Stomach smooth muscle (tissue), 2 donors: ENCODE measurements at regions not wholly inside any gene's neighbourhood (a gene's known extent, or its start where the extent isn't known, plus 50 kb on each side); places are given as distances from the start of the nearest gene placed in this dataset.
"Not testable (repeated sequence)": the region's sequence is repeated elsewhere in the genome, so short reads cannot be mapped to it uniquely, and the experiment has no call there.

Experiments
- H3K27ac ChIP-seq: one replicate; pipeline ENCODE4 v1.7.0; 2013; ENCODE audit warnings: mild to moderate bottlenecking, low read length, inconsistent platforms
- H3K27me3 ChIP-seq, 2 donors: one replicate each; pipeline ENCODE4 v1.7.0; 2013; ENCODE audit warnings: low read length in 2 of 2; ENCODE audit not compliant: insufficient read depth in 2 of 2, control insufficient read depth in 1 of 2
- H3K36me3 ChIP-seq, 2 donors: one replicate each; pipeline ENCODE4 v1.7.0; 2013; ENCODE audit warnings: low read length in 2 of 2; ENCODE audit not compliant: control insufficient read depth in 2 of 2, insufficient read depth in 2 of 2
- H3K4me1 ChIP-seq: one replicate; pipeline ENCODE4 v1.7.0; 2013; ENCODE audit warnings: low read length; ENCODE audit not compliant: control insufficient read depth, insufficient read depth
- H3K4me3 ChIP-seq, 2 donors: one replicate each; pipeline ENCODE4 v1.7.0; 2013; ENCODE audit warnings: low read length in 2 of 2
- H3K9ac ChIP-seq, 2 donors: one replicate each; pipeline ENCODE4 v1.7.0; 2013; ENCODE audit warnings: low read length in 2 of 2, mild to moderate bottlenecking in 1 of 2
- H3K9me3 ChIP-seq, 2 donors: one replicate each; pipeline ENCODE4 v1.7.0; 2013; ENCODE audit warnings: low read length in 2 of 2; ENCODE audit not compliant: control insufficient read depth in 2 of 2
- donor health status: healthy.
- donor health status: Pancreatic carcinoma.

DNA sequence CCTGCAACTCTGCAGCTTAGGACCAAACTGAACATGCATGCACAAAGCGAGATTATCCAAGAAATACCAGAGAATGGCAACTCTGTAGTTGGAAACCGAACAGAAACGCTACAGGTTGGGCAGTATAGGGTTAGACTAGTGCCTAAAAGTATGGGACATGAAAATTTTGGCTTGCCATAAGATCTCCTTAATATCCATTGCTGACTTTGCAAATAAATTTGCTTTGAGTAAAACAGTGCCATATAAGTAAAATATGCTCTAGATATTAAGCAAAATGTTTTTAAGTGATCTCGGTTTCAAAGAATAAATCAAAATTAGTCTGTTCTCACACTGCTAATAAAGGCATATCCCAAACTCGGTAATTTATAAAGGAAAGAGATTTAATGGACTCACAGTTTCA lies 456.0 kb downstream of the PRDM9 start:
- Histone ChIP-seq H3K4me3 (no peak overlapping the region), H3K36me3 (no peaks in the 10 kb centered on the region), H3K27me3 (no peaks in the 10 kb centered on the region), H3K9ac (no peak overlapping the region), H3K4me1 (no peaks in the 10 kb centered on the region), H3K27ac (no peak overlapping the region), H3K9me3 (no peaks in the 10 kb centered on the region)

DNA sequence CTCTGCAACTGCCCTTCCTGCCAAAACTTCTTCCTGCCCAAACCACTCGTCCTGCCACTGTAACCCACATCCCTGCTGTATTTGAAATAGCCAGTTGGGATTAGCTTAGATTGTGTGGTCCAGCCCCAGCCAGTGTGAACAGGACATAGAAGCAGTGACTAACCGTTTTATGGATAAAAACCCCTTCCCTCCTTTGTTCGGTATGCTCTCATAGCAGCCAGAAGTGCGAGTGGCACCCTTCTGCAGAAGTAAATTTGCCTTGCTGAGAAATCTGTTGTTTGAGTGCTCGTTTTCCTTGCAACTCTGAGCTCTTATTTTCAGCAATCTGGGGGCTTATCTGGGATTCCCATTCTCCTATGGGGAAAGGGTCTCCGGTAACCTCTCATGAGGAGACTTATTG lies 470.0 kb downstream of the PRDM9 start:
- no peaks in the 10 kb centered on the region for H3K27me3 ChIP-seq
- H3K27ac ChIP-seq = no peak overlapping the region
- H3K4me3 ChIP-seq = no peak overlapping the region
- peaks cover 10 to 12% of the 10 kb centered on the region in 2 donors for H3K9me3 ChIP-seq
- H3K36me3 ChIP-seq = no peaks in the 10 kb centered on the region
- H3K4me1 ChIP-seq = no peaks in the 10 kb centered on the region
- H3K9ac ChIP-seq = no peak overlapping the region

DNA sequence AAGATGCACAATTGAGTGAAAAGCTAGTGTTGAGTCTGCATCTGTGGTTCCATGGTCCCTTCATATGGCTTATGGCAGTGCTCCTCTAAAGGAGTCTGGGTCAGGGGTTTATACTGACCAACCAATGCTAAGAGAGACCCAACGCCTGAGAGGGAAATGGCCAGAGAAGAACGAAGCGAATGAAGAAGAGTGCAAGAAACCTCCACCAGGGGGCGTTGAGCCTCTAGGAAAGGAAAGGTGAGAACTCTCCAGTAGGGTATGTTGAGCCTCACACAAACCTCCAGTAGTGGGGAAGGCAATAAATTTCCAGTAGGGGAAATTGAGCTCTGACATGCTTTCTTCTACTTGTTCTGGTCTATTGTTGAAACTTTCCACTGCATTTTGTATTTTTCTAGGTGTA lies 470.6 kb downstream of the PRDM9 start:
- Histone ChIP-seq H3K9me3 (peaks cover 10 to 12% of the 10 kb centered on the region in 2 donors), H3K27me3 (no peaks in the 10 kb centered on the region), H3K27ac (no peak overlapping the region), H3K4me3 (no peak overlapping the region), H3K9ac (no peak overlapping the region), H3K4me1 (no peaks in the 10 kb centered on the region), H3K36me3 (no peaks in the 10 kb centered on the region)

DNA sequence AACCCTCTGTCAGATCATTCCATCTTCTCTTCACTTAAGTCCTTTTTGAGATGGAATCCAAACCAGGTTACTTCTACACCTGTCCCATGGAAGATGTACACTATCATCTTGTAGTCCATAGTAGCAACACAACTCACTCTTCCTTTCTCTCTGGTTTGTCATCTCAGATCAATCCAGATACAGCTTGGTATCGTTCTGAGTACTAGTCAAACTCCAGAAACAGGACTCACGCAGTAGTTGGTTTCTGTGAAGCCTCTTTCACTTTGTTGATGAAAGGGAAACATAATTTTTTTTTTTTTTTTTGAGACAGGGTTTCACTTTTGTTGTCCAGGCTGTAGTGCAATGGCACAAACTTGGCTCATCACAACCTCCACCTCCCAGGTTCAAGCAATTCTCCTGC lies 484.0 kb downstream of the PRDM9 start:
- Histone ChIP-seq H3K36me3 (no peaks in the 10 kb centered on the region), H3K4me1 (no peaks in the 10 kb centered on the region), H3K9me3 (no peaks in the 10 kb centered on the region), H3K4me3 (no peak overlapping the region), H3K9ac (no peak overlapping the region), H3K27me3 (no peaks in the 10 kb centered on the region), H3K27ac (no peak overlapping the region)

DNA sequence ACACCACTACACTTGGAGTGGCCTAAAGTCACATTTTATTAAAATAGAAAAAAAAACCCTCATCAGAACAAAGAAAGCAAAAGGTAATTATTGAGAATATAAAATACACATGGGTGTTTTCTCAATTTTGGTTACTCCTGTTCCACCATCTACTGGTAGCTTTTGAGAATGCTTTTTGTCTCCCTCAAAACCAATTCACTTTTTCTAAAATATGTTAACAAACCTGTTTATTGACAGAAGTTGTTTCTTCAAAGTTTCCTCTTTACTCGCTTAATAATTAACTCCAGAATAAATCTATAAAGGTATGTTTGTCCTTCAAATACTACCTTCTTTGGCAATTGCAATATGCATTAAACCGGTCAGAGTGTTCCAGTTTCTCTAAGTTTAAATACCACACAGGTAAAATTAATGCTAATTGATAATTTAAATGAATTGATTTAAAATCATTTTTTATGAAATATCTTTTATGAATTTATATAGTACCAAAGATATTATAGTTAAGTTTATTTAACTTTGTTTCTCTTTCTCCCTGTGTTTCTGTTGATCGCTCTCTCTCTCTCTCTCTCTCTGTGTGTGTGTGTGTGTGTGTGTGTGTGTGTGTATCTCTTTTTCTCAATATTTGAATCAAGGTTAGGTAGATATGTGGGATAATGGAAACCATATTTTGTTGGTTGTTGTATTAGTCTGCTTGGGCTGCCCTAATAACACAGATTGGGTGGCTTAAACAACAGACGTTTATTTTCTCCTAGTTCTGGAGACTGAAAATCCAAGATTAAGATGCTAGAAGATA lies 487.4 kb downstream of the PRDM9 start:
- no peaks in the 10 kb centered on the region for H3K36me3 ChIP-seq
- no peaks in the 10 kb centered on the region for H3K27me3 ChIP-seq
- H3K4me1 ChIP-seq = no peaks in the 10 kb centered on the region
- H3K4me3 ChIP-seq = no peak overlapping the region
- no peak overlapping the region for H3K9ac ChIP-seq
- H3K27ac ChIP-seq = no peak overlapping the region
- H3K9me3 ChIP-seq = no peaks in the 10 kb centered on the region

DNA sequence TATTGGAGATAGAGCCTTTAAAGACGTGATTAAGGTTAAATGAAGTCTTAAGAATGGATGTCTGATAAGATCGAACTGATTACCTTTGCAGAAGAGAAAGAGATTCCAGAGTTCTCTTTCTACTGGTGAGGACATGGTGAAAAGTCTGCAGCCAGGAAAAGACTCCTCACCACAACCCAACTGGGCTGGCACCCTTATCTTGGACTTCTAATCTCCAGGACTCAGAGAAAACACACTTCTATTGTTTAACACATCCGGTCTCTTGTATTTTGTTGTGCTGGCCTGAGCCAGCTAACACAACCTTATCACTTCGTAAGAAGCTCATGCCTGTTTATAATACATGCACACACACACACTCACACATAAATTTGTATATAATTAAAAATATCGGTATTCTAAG lies 489.1 kb downstream of the PRDM9 start:
- H3K27ac ChIP-seq = no peak overlapping the region
- no peaks in the 10 kb centered on the region for H3K27me3 ChIP-seq
- no peaks in the 10 kb centered on the region for H3K9me3 ChIP-seq
- H3K36me3 ChIP-seq = no peaks in the 10 kb centered on the region
- H3K9ac ChIP-seq = no peak overlapping the region
- no peaks in the 10 kb centered on the region for H3K4me1 ChIP-seq
- no peak overlapping the region for H3K4me3 ChIP-seq

DNA sequence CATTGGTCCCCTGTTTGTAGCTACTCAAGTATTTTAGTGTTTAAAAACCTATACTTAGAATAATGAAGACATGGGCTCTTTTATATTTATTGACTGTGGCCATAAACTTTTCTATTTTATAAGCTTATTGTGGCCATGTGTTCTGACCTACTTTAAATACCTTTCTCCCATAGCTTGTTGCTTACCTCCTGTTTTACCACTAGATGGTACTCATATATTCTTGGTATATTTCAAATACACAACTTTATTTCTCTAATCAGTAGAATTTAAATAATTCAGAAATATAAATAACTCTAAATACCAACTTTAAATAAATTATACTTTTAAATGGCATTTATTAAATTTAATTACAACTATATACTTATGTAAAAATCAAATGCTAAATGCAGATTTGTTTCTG lies 498.0 kb downstream of the PRDM9 start:
- H3K36me3 ChIP-seq = no peaks in the 10 kb centered on the region
- no peak overlapping the region for H3K27ac ChIP-seq
- no peaks in the 10 kb centered on the region for H3K9me3 ChIP-seq
- H3K27me3 ChIP-seq = no peaks in the 10 kb centered on the region
- H3K4me1 ChIP-seq = no peaks in the 10 kb centered on the region
- no peak overlapping the region for H3K4me3 ChIP-seq
- H3K9ac ChIP-seq = no peak overlapping the region

DNA sequence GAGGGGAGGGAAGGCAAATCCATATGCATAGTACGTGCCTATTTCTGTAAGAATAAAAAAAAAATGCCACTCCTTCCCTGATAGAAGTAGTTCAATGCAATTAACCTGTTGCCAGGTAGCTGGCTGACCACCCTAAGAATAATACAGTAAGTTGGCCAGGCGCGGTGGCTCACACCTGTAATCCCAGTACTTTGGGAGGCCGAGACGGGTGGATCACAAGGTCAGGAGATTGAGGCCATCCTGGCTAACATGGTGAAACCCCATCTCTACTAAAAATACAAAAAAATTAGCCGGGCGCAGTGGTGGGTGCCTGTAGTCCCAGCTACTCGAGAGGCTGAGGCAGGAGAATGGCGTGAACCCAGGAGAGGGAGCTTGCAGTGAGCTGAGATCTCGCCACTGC lies 510.3 kb downstream of the PRDM9 start:
- H3K36me3 ChIP-seq, H3K9ac ChIP-seq, H3K4me3 ChIP-seq, H3K9me3 ChIP-seq, H3K4me1 ChIP-seq, H3K27me3 ChIP-seq, H3K27ac ChIP-seq: not testable (repeated sequence)

DNA sequence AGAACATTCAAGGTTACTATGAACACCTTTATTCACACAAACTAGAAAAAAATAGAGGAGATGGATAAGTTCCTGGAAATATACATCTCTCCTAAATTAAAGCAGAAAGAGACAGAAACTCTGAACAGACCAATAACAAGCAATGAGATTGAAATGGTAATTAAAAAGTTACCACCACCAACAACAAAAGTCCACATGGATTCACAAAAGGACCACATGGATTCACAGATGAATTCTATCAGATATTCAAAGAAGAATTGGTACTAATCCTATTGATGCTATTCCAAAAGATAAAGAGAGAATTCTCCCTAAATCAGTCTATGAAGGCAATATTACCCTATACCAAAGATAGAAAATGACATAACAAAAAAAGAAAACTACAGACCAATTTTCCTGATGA lies 518.9 kb downstream of the PRDM9 start:
- H3K9me3 ChIP-seq = peaks cover 0 to 11% of the 10 kb centered on the region in 2 donors
- no peak overlapping the region for H3K27ac ChIP-seq
- no peak overlapping the region for H3K9ac ChIP-seq
- H3K36me3 ChIP-seq = no peaks in the 10 kb centered on the region
- H3K4me1 ChIP-seq = no peaks in the 10 kb centered on the region
- H3K27me3 ChIP-seq = no peaks in the 10 kb centered on the region
- no peak overlapping the region for H3K4me3 ChIP-seq

DNA sequence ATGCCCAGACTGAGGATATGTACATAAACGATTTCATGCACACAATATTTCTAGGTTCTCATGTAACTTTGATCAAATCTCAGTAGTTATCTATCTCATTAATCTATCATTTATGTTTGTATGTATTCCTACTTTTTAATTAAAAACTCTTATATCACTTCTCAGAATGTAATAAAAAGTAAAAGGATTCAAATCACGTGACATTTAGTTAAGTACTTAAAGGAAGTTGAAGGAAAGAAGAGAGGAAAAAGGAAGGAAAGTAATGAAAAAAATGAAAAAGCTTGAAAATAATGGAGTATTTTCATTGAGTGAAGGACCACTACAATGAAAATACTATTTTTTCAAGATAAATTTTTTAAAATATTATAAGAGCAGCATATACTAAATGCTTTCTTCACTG lies 535.3 kb downstream of the PRDM9 start:
- Histone ChIP-seq H3K36me3 (no peaks in the 10 kb centered on the region), H3K9me3 (no peaks in the 10 kb centered on the region), H3K4me1 (no peaks in the 10 kb centered on the region), H3K9ac (no peak overlapping the region), H3K4me3 (no peak overlapping the region), H3K27ac (no peak overlapping the region), H3K27me3 (no peaks in the 10 kb centered on the region)

DNA sequence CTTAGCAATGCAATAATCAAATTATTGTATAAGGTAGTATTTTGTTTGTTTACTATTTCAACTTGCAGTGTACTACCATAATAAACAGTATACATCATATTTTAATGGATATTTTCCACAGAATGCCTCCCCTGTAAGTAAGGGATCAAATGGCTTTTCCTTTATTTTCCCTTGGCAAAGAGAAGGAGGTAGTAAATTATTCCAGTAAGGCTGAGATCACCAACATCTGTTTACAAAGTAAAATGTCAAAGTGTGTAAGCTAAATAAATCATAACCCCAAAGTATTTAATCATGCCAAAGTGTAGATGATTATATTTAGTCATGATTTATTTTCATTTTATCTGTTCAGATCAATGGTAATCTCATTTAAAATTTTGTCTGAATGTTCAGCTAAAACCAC lies 537.6 kb downstream of the PRDM9 start:
- H3K4me1 ChIP-seq = no peaks in the 10 kb centered on the region
- no peak overlapping the region for H3K9ac ChIP-seq
- no peaks in the 10 kb centered on the region for H3K36me3 ChIP-seq
- no peaks in the 10 kb centered on the region for H3K27me3 ChIP-seq
- no peak overlapping the region for H3K27ac ChIP-seq
- no peaks in the 10 kb centered on the region for H3K9me3 ChIP-seq
- H3K4me3 ChIP-seq = no peak overlapping the region
